ENCODE measurements at regions not wholly inside any gene's neighbourhood (a gene's known extent, or its start where the extent isn't known, plus 50 kb on each side); places are given as distances from the start of the nearest gene placed in this dataset.
A peak's percentile ranks its signal among the peaks of the same experiment; 100 is the strongest.

DNA sequence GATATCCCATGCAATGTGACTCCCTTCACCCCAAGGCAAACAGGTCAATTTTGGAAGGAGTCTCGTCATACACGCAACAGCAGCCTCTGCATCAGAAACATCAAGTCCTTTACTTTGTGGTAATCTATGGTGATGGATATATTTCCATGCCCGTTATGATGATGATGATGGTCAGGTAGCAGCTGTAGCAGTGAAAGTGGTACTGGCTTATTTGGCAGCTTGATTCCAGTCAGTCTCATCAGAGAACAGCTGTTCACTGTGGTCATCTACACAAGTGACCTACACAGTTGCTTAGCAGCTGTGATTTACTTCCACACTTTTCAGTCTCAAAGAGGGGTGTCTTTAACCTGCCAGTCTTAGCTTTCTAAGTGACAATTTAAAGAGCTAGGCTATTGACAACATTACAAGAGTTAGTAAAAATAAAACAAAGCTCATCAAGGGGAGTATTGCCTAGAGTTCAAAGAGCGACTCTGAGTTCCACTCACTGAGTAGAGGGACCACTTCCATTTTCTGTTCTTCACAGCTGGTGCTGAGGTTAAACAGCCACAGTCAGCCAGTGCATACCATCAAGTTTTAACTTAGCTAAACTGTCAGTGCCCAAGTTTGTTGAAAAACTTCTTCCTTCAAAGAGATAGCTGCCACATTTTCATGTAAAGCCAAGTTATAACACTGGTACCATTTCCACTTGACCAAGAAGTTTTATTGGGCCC, 587.4 kb upstream of the KCNMB2 start:
- Mint-ChIP-seq H3K27ac (no peak overlapping the region), H3K36me3 (ENCODE audit: low read depth) (no peaks in the 10 kb centered on the region), H3K4me1 (peaks cover 12% of the 10 kb centered on the region), H3K27me3 (no peaks in the 10 kb centered on the region), H3K9me3 (peaks cover 4% of the 10 kb centered on the region), H3K4me3 (no peak overlapping the region)
- ATAC-seq (replicated peaks): no peak

DNA sequence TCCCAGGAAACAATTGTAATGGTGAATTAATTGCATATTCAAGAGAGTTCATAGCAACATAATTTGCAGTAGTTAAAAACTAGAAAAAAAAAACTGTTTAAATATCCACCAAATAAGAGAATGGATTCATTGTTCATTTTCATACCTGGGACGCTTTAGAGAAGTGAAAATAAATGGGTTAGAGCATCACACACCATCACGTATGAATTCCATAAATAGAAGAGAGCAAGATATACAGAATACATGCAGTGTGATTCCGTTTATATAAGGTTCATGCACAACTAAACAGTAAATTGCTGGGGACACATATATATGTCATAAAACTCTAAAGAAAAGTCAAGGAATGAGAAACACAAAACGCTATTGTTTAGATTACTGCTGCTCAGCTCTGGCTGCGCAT, 577.0 kb upstream of the KCNMB2 start:
- H3K9me3 Mint-ChIP-seq: no peaks in the 10 kb centered on the region
- no peaks in the 10 kb centered on the region for H3K4me1 Mint-ChIP-seq
- H3K27me3 Mint-ChIP-seq: peaks cover 3% of the 10 kb centered on the region
- no peak overlapping the region for H3K27ac Mint-ChIP-seq
- ATAC-seq (replicated peaks): no peak
- H3K36me3 Mint-ChIP-seq (ENCODE audit: low read depth): no peaks in the 10 kb centered on the region
- H3K4me3 Mint-ChIP-seq: no peak overlapping the region

DNA sequence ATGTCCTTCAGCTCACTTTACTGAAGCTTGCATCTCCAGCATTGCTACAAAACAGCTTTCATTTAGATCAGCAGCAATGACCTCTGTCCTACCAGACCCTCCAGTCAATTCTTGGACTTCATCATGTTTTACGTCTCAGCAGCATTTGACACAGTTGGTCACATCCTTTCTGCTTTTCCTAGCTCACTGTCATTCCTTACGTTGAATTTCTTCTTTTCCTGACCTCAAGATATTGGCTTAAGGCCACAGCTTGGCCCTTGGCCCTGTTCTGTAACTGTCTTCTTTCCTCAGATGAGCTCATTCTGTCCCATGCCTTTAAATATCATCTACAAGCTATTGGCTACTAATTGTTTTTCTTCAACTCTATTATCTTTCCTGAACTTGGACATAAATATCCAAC, 576.2 kb upstream of the KCNMB2 start:
- no peak overlapping the region for H3K27ac Mint-ChIP-seq
- no peaks in the 10 kb centered on the region for H3K9me3 Mint-ChIP-seq

DNA sequence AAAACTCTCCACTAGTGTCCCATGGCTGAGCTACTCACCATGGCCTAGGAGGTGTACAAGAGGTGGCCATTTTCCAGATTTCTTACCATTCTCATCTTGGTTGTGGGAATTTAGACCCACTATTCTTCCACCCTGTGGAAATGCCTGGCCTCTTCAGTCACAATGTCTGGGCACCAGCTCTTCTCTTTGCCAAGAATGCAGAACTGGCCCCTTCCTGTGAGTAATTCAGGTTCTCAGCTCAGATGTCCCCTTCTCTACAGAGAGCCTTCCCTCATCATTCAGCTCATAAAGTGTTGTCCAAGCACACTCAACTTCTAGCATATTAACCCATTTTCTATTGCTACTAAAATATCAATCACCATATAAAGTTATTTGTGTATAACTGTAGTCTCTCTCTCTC, 575.5 kb upstream of the KCNMB2 start:
- H3K27ac Mint-ChIP-seq: no peak overlapping the region
- H3K4me1 Mint-ChIP-seq: peaks cover 5% of the 10 kb centered on the region
- H3K4me3 Mint-ChIP-seq: no peak overlapping the region
- peaks cover 3% of the 10 kb centered on the region for H3K27me3 Mint-ChIP-seq
- ATAC-seq (replicated peaks): no peak
- H3K36me3 Mint-ChIP-seq (ENCODE audit: low read depth): no peaks in the 10 kb centered on the region
- no peaks in the 10 kb centered on the region for H3K9me3 Mint-ChIP-seq

More for the DNA sequence above, 576.2 kb upstream of the KCNMB2 start:
- Mint-ChIP-seq H3K27me3 (peaks cover 3% of the 10 kb centered on the region), H3K4me1 (peaks cover 3% of the 10 kb centered on the region), H3K36me3 (ENCODE audit: low read depth) (no peaks in the 10 kb centered on the region), H3K4me3 (no peak overlapping the region)
- no peak for ATAC-seq (replicated peaks)

DNA sequence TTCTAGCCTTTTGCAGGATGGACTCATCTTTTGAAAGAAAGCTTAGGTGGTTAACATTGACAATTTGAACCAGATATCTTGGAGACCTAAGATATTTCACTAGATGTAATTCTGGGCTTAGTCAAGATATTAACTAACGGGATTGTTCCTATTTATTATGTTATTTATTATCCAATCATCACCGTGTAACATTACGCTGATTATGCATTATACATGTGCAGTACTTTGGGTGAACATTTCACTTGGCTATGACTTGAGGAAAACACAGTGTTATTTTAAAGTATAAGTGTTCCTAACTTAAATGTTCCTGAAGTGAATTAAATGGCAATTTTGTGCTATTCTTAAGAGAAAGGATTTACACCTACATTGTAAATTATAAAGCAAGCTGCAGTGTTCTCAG, 574.5 kb upstream of the KCNMB2 start:
- H3K4me1 Mint-ChIP-seq: peaks cover 5% of the 10 kb centered on the region
- H3K9me3 Mint-ChIP-seq: no peaks in the 10 kb centered on the region
- H3K27me3 Mint-ChIP-seq: peaks cover 3% of the 10 kb centered on the region
- no peak overlapping the region for H3K27ac Mint-ChIP-seq
- no peak overlapping the region for H3K4me3 Mint-ChIP-seq
- ATAC-seq (replicated peaks): no peak
- H3K36me3 Mint-ChIP-seq (ENCODE audit: low read depth): no peaks in the 10 kb centered on the region

DNA sequence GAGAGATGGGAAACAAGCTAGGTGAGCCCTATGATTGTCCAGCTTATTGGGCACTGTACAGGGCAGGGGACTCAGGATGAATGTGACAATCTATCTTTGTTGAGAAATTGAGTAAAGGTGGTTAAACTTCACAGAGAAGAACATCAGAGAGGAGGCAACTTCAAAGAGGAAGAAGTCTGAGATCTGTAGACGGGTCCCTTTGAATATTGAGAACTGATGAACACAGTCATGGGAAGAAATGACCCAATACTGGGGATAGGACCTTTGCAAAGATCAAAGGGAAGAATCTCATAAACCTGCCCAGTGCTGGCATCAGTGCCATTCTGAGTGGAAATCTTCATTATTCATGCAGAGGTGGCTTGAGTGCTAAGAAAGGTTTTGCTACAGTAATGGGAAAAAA, 569.7 kb upstream of the KCNMB2 start:
- peaks cover 3% of the 10 kb centered on the region for H3K27me3 Mint-ChIP-seq
- no peaks in the 10 kb centered on the region for H3K9me3 Mint-ChIP-seq
- H3K4me1 Mint-ChIP-seq: peaks cover 5% of the 10 kb centered on the region
- H3K4me3 Mint-ChIP-seq: no peak overlapping the region
- ATAC-seq (replicated peaks): no peak
- H3K27ac Mint-ChIP-seq: no peak overlapping the region
- no peaks in the 10 kb centered on the region for H3K36me3 Mint-ChIP-seq (ENCODE audit: low read depth)

DNA sequence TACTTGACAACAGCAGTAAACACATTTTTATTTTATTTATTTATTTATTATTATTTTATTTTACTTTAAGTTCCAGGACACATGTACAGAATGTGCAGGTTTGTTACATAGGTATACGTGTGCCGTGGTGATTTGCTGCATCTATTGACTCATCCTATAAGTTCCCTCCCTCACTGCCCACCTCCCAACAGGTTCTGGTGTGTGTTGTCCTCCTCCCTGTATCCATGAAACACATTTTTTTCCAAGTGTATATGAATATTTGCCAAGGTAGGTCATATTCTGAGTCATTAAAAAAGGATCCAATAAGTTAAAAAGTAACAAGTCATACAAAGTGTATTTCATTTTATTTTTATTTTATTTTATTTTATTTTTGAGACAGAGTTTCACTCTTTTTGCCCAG, 567.3 kb upstream of the KCNMB2 start:
- no peak for ATAC-seq (replicated peaks)
- Mint-ChIP-seq H3K36me3 (ENCODE audit: low read depth) (no peaks in the 10 kb centered on the region), H3K27me3 (no peaks in the 10 kb centered on the region), H3K27ac (no peak overlapping the region), H3K4me1 (peaks cover 5% of the 10 kb centered on the region), H3K4me3 (no peak overlapping the region), H3K9me3 (no peaks in the 10 kb centered on the region)

DNA sequence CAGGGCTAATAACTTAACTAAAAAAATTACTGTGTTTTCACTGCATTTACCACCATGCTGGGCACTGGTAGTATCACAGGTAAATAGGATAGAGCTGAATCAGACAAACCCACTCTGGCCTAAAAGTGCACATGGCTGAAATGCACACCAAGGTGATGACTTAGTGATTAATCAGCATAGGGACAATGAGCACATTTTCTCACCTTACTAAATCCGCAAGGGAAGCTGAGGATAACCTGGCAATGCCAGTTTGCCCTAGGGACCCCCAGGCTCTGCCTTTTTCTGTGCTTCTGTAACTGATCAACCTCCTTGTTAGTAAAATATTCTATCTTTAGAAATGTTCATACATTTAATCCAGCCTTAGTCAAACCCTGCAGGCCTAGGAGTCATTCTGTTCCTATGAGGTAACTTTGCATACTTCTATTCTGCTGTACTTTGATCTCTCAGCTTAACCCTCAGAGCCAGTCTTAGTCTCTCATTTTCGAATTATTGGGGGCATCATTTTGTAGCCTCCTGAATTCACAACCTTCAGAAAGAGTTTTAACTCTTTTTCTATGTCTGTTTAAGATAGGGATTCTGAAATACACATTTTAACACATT, 562.9 kb upstream of the KCNMB2 start:
- H3K4me1 Mint-ChIP-seq: no peaks in the 10 kb centered on the region
- peak; percentile 29 for ATAC-seq (replicated peaks)
- H3K36me3 Mint-ChIP-seq (ENCODE audit: low read depth): no peaks in the 10 kb centered on the region
- H3K4me3 Mint-ChIP-seq: no peak overlapping the region
- H3K9me3 Mint-ChIP-seq: no peaks in the 10 kb centered on the region
- no peak overlapping the region for H3K27ac Mint-ChIP-seq
- H3K27me3 Mint-ChIP-seq: no peaks in the 10 kb centered on the region

DNA sequence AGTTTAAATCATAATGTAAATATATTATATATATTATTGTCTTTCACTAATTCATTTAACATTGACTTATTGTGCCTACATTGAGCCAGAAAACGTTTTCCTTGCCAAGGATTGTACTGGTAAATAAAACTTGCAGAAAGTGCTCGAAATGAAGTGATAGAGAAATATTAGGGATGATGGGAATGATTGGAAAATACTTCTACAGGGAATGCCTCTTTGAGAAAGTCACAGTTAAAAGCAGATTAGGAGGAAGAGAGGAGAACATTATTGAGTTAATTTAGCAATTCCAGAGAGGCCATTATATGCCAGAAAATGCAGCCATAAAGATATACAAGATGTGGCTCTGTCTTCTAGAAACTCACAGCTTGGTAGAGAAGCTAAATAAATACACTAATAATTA, 560.0 kb upstream of the KCNMB2 start:
- Mint-ChIP-seq H3K4me1 (no peaks in the 10 kb centered on the region), H3K36me3 (ENCODE audit: low read depth) (no peaks in the 10 kb centered on the region), H3K4me3 (no peak overlapping the region), H3K27ac (no peak overlapping the region), H3K27me3 (no peaks in the 10 kb centered on the region), H3K9me3 (no peaks in the 10 kb centered on the region)
- ATAC-seq (replicated peaks): no peak

DNA sequence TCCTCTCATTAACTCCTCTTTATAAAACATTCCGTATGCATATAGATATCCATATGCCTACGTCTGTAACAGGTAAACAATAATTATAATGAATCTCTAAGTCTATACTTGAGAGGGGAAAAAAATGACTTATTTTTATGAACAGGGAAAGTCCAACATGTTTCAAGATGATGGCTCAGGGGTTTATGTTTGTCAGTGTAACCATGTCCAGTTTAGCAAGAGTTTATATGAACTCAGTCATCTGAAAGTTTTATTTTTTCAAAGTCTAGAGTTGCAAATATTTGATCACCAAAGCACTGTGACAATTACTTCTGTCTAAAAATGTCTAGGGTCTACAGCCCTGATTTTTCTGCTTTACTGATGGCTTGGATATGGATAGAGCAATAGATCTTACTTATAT, 559.4 kb upstream of the KCNMB2 start:
- H3K36me3 Mint-ChIP-seq (ENCODE audit: low read depth): no peaks in the 10 kb centered on the region
- H3K4me1 Mint-ChIP-seq: no peaks in the 10 kb centered on the region
- H3K4me3 Mint-ChIP-seq: no peak overlapping the region
- H3K27ac Mint-ChIP-seq: no peak overlapping the region
- ATAC-seq (replicated peaks): no peak
- H3K9me3 Mint-ChIP-seq: no peaks in the 10 kb centered on the region
- no peaks in the 10 kb centered on the region for H3K27me3 Mint-ChIP-seq

DNA sequence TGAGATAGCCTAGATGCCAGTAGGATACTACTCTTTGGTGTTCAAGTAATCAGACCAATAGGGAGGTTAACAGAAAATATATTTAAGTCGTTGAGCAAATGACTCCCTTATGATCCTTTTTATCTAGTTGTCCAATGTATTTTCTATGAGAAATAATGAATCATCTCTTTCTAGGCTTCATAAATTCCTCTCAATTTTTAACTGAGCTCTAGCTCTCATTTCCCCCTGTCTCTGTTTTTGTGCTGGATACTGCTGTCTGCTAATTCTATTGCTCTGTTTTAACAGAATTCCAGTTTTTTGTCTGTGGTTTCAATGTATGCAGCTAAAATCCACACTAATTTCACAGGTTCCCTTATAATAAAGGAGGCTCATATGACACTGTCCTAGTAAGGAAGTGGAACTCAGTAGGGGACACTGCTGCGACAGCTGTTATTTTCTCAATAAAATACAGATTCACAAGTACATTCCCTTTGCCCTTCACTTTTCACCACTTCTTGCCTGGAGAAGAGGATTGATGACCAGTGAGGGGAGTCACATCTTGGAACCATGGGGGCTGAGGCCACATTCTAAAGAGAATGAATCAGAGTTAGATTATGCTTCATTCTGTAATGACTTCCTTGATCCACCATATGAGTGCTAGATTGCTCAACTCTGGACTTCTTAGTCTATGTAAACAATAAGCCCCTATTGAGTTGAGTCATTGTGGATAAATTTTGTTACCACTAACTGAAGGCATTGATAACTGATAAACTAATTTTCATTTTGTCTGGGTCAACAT, 558.7 kb upstream of the KCNMB2 start:
- H3K27me3 Mint-ChIP-seq: no peaks in the 10 kb centered on the region
- peak; percentile 79 for ATAC-seq (replicated peaks)
- no peak overlapping the region for H3K4me3 Mint-ChIP-seq

DNA sequence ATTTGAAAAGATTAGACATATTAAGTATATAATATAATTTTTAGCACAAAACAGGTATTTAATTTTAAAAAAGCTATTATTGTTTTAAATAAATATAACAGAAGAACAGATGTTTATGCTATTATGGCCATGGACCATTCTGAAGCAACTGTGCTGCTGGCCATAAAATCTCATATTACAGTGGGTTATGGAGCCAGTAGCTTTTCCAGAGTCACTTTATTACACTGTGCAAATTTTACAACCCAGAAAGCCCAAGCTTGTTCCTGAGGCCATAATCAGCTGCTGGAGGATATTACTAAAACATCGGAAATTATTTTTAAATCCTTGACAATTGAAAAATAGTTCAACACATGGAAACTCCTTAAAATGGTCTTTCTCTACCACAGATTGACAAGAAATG, 557.3 kb upstream of the KCNMB2 start:
- no peaks in the 10 kb centered on the region for H3K27me3 Mint-ChIP-seq
- H3K4me3 Mint-ChIP-seq: no peak overlapping the region
- H3K9me3 Mint-ChIP-seq: no peaks in the 10 kb centered on the region
- H3K27ac Mint-ChIP-seq: no peak overlapping the region
- no peaks in the 10 kb centered on the region for H3K36me3 Mint-ChIP-seq (ENCODE audit: low read depth)
- H3K4me1 Mint-ChIP-seq: no peaks in the 10 kb centered on the region
- no peak for ATAC-seq (replicated peaks)

More for the DNA sequence above, 558.7 kb upstream of the KCNMB2 start:
- no peaks in the 10 kb centered on the region for H3K4me1 Mint-ChIP-seq
- no peak overlapping the region for H3K27ac Mint-ChIP-seq
- H3K36me3 Mint-ChIP-seq (ENCODE audit: low read depth): no peaks in the 10 kb centered on the region
- H3K9me3 Mint-ChIP-seq: no peaks in the 10 kb centered on the region

DNA sequence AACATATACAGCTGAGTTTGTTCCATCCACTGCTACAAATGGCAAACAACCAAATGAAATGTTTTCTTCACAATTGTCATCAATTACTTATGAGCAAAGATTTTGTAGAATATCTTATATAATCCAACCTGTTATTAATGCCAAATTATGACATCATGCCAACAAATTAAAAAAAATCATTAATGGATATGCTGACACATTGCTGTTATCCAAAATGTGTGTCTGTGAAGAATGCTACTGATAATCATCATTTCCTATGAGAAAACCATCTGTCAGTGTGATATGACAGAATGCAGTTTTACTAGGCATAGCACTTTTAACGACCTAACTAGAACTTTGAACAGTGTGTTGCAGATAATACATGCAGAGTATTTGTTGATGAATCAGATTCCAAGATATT, 556.5 kb upstream of the KCNMB2 start:
- Mint-ChIP-seq H3K36me3 (ENCODE audit: low read depth) (no peaks in the 10 kb centered on the region), H3K27ac (no peak overlapping the region), H3K27me3 (no peaks in the 10 kb centered on the region), H3K4me1 (no peaks in the 10 kb centered on the region), H3K9me3 (no peaks in the 10 kb centered on the region), H3K4me3 (no peak overlapping the region)
- ATAC-seq (replicated peaks): no peak

DNA sequence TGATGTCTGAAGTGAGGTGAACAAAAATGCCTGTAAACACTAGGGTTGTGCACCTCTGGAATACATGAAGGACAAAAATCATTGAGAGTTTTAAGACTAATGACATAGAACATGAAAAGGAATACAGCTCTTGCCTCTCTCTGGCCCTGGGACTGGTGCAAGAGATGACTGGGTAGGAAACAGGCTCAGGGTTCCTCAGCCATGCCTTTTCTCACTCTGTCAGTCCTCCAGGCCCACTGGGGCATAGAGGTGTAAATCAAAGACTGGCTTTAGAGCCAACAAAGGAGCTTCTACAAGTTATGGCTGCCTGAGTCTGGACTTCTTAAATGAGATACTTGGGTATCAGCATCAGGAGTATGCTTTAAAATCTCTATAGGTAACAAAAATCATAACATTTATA, 554.7 kb upstream of the KCNMB2 start:
- no peaks in the 10 kb centered on the region for H3K9me3 Mint-ChIP-seq
- no peaks in the 10 kb centered on the region for H3K36me3 Mint-ChIP-seq (ENCODE audit: low read depth)
- H3K4me3 Mint-ChIP-seq: no peak overlapping the region
- H3K27ac Mint-ChIP-seq: no peak overlapping the region
- ATAC-seq (replicated peaks): no peak
- H3K4me1 Mint-ChIP-seq: no peaks in the 10 kb centered on the region
- H3K27me3 Mint-ChIP-seq: no peaks in the 10 kb centered on the region

DNA sequence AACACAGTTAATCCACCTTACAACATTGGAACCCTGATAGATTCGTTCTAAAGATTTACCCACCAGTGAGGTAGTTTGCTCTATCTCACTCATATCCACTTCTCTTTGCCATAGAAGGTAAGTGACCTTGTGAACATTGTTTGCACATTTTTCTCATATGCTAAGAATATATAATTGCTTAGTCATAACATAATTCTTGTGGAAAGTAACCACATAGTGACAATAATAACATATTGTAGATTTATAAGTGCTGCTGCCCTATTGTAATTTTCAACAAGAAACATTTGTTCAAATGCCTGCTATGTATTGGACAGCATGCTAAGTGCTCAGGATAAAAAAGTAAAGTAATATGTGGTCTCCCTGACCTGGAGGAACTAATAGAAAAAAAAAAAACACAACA, 554.2 kb upstream of the KCNMB2 start:
- Mint-ChIP-seq H3K4me1 (no peaks in the 10 kb centered on the region), H3K27ac (no peak overlapping the region), H3K9me3 (no peaks in the 10 kb centered on the region), H3K36me3 (ENCODE audit: low read depth) (no peaks in the 10 kb centered on the region), H3K27me3 (no peaks in the 10 kb centered on the region), H3K4me3 (no peak overlapping the region)
- ATAC-seq (replicated peaks): peak; percentile 54
